Ramos (cell line): ENCODE measurements at regions not wholly inside any gene's neighbourhood (a gene's known extent, or its start where the extent isn't known, plus 50 kb on each side); places are given as distances from the start of the nearest gene placed in this dataset.
"Not testable (repeated sequence)": the region's sequence is repeated elsewhere in the genome, so short reads cannot be mapped to it uniquely, and the experiment has no call there.

Experiments used
- in situ Hi-C: fragments of 300-500 bp; cut with MboI; formaldehyde crosslinking; loops from one replicate; pipeline ENCODE4 v1.14.3; 2022; ENCODE audit warnings: low sequenced_read_pairs; ENCODE audit not compliant: unreplicated experiment

DNA sequence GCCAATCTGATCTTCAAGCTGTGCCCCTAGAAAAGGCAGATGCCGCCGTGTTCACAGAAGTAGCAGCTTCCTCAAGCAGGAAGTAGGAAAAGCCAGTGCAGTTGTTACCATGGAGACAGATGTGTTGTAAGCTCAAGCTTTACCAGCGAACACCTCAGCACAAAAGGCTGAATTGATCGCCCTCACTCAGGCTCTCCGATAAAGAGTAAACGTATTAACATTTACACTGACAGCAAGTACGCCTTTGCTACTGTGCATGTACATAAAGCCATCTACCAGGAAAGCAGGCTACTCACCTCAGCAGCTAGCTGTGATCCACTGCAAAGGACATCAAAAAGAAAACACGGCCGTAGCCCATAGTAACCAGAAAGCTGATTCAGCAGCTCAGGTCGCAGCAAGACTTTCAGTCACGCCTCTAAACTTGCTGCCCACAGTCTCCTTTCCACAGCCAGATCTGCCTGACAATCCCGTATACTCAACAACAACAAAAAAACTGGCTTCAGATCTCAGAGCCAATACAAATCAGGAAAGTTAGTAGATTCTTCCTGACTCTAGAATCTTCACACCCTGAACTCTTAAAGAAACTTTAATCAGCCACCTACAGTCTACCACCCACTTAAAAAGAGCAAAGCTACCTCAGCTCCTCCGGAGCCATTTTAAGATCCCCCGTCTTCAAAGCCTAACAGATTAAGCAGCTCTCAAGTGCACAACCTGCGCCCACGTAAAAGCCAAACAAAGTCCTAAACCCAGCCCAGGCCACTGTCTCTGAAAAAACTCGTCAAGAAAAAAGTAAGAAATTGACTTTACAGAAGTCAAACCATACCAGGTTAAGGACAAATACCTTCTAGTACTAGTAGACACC lies 160.0 kb downstream of the DEFB131A start:
- in situ Hi-C loops = not testable (repeated sequence)

DNA sequence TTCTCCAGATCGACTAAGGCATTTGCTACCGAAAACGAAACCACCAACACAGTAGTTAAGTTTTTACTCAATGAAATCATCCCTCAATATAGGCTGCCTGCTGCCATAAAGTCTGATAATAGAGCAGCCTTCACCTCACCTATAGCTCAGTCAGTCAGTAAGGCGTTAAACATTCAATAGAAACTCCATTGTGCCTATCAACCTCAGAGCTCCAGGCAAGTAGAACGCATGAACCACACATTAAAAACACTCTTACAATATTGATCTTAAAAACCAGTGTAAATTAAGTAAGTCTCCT lies 160.6 kb downstream of the DEFB131A start:
- in situ Hi-C loops = not testable (repeated sequence)

DNA sequence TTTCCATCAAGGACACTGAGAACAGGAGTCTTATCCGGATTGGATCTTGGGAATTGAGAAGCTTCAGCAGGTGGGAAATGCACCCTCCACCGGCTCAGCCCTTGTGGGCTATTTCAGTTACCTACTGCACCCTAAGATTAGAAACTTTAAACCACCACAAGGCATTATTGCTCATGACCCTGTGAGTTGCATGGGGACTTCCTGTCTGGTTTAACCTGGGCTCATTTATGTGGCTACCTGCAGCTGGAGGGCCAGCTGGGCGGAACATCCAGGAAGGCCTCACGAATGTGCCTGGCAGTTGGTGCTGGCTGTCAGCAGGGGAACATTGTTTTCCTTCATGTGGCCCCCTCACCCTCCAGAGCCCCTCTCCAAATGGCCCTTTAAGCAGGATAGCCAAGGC lies 164.1 kb downstream of the DEFB131A start:
- in situ Hi-C loops = no loop called here

DNA sequence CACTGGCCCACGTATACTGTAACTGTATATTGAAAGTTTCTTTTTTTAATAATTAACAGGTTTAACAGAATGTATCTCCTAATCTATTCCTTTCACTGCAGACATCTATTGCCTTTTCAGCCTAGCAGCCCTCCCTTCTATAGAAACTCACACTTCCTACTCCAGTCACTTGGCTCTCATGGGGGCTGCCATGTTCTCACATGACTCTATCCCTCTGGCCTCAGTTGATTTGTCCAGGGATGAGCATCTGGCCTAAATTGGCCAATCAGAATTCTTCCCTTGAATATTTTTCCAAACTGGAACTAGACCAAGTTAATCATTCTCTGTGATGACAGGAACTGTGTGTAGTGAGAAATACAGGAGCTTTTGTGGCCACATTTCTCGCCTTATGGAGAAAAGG lies 166.1 kb downstream of the DEFB131A start:
- in situ Hi-C loops = not testable (repeated sequence)

DNA sequence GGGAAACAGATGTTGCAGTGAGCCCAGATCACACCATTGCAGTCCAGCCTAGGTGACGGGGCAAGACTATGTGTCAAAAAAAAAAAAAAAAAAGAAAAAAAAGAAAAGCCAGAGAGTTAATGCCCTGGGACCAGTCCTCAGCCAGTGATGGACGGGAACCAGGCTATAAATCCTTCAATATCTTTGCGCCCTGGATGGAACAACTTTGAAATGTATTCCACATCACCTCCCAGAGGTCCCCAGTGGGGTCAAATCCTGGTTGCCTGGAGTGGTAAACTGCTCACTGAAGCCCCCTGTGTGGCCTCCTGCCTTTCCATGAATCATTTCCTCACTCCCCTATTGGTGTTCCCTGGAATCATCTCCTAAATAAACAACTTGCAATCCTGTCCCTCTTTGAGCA lies 166.9 kb downstream of the DEFB131A start:
- in situ Hi-C loops = no loop called here

DNA sequence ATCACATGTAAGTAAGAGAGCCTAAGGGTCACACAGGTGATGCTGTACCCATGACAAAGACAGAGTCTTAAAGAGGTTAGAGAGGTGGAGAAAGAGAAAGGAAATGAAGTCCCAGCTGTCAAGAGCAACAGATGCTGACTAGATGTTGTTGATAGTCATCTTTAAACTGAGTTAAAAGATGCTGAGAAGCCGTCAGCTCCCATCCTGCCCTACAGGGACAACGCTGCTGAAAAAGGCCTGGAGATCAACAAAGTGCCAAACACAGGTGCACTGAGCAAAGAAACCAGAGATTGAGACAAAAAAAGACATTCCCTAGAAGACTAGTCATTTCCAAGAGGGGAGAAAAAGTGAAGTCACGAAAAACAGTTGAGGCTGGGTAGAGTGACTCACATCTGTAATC lies 145.0 kb upstream of the DRD5 start:
- in situ Hi-C loops = not testable (repeated sequence)

DNA sequence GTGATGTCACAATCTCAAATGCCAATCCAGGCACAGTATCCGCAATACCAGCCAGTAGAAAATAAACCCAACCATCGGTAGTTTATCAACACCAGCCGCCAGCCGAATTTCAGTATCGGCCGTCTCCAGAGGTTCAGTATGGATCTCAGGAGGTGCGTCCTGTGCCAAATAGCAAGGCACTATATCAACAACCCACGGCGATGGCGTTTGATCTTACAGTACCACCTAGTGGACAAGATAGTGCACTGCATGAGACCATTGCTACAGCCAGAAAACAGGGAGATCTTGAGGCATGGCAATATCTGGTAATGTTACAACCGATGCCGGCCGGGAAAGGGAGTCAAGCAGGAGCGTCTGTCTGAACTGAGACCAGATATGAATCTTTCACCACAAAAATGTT lies 121.8 kb upstream of the DRD5 start:
- in situ Hi-C loops = not testable (repeated sequence)

DNA sequence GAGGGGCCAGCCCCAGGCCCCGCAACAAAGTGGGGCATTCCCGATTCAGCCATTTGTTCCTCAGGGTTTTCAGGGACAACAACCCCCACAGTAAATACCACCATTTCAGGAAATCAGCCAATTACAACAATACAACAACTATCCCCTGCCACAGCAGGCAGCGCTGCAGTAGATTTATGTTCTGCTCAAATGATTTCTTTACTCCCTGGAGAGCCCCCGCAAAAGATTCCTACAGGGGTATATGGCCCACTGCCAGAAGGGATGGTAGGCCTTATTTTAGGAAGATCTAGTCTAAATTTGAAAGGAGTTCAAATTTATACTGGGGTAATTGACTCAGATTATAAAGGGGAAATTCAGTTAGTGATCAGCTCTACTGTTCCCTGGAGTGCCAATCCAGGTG lies 120.5 kb upstream of the DRD5 start:
- in situ Hi-C loops = not testable (repeated sequence)

DNA sequence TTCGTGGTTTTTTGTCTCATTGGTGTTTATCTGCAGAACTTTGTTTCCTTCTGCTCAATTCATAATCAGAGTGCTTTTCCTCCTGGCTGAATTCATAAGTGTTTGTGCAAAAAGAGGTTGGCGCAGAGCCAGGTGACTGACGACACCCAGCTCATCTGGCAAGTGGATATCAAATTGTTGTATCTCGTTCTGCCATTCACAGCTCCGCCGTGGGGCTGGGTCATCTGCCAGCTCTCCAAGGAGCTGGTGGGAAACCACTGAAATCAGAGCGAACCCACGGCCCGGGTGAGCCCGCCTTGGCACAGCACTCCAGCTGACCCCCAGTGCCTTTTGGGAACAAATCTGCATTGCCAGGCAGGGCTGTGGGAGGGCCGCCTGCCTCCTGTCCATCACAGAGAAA lies 110.7 kb upstream of the DRD5 start:
- in situ Hi-C loops = not testable (repeated sequence)

DNA sequence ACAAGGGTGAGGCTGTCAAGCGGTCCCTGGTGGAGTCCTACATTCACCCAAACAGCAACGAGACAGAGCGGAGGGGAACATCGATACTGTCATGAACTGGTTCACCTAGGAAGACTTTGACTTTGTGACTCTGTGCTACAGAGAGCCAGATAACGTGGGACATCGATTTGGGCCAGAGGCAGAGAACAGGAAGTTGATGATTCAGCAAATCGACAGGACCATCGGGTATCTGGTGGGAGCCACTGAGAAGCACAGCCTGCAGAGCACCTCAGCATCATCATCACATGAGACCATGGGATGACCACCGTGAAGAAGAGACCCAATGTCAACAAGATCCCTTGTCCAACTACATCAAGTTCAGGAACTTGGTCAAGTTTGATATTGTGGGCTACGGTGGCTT lies 104.1 kb upstream of the DRD5 start:
- in situ Hi-C loops = not testable (repeated sequence)

DNA sequence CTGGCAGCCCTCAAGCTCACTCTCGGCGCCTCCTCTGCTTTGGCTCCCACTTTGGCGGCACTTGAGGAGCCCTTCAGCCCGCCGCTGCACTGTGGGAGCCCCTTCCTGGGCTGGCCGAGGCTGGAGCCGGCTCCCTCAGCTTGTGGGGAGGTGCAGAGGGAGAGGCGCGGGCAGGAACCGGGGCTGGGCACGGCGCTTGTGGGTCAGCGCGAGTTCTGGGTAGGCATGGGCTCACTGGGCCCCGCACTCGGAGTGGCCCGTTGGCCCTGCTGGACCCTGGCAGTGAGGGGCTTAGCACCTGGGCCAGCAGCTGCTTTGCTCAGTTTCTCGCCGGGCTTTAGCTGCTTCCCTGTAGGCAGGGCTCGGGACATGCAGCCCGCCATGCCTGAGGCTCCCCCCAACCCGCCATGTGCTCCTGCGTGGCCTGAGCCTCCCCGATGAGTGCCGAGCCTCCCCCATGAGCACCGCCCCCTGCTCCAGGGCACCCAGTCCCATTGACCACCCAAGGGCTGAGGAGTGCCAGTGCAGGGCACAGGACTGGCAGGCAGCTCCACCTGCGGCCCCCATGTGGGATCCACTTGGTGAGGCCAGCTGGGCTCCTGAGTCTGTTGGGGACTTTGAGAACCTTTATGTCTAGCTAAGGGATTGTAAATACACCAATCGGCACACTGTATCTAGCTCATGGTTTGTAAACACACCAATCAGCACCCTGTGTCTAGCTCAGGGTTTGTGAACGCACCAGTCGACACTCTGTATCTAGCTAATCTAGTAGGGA lies 101.5 kb upstream of the DRD5 start:
- in situ Hi-C loops = no loop called here

DNA sequence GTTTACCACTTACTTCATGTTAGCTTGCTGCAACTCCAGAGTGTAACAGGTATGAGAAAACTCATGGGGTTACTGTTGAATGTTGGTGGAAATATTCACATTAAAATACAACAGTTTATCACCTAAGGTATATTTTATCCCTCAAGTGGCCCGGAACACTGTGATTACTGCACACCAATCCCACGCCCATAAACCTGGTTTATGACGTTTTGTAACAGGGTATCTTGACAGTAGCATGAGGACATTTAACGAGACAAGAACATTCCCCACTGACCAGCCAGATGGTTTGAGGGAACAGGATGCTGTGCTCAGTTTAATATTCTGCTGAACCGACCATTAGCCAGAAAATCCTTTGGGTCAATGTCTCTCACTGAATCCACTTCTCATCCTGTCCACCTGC lies 98.3 kb upstream of the DRD5 start:
- in situ Hi-C loops = not testable (repeated sequence)

DNA sequence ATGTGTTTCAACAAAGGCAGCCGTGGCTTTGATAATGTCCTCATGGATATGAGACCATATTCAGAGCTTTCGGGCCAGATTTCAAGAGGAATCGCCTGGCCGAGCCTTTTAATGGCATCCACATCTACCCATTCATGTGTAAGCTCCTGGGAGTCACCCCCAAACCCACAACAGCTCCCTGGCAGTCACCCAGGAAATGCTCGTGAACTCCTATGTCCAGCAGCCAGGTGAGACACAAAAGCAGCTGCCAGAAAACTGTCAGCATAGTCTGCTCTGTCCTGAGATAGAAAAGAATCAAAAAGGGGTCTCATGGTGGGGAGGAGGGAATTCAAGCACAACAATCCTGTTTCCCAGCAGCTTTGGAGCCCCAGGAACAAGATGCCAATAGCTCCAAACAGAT lies 96.4 kb upstream of the DRD5 start:
- in situ Hi-C loops = not testable (repeated sequence)

DNA sequence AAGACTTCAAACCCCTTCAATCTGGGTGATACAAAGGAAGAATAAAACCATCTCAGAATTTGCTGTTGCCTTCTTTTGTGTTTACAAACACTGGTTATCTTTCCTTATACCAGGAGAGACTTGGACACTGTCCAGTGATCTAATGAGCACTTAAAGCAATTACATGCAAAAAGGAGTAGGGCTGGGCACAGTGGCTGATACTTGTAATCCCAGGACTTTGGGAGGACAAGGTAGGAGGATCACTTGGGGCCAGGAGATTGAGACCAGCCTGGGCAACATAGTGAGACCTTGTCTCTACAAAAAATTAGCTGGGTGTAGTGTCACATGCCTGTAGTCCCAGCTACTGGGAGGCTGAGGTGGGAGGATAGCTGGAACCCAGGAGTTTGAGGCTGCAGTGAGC lies 95.7 kb upstream of the DRD5 start:
- in situ Hi-C loops = no loop called here

DNA sequence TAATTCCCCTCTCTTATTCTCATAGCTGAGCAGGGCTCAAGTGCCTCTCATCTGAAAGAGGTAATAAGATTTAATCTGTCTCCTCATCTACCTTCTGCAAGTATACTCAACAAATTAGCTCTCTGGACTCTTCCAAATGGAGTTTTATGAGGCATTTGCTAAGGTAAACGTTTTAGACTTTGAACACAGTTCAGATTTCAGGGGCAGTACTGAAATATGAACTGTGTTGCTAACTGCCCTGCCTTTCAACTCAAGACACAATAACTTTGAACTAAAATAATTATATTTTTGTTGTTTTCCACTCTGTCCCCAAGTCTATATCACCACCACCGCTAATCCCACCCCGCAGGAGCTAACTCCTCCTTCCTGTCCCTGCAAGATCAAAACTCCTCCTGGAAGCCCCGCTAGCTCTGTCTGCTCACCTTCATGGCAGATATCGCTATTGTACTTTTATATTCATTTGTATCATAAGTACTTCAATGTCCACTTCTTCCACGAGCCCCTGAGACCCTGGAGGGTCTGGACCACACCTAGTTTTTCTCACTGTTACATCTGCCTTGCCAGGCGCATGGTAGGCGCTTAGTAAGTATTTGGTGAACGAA lies 90.7 kb upstream of the DRD5 start:
- in situ Hi-C loops = not testable (repeated sequence)

DNA sequence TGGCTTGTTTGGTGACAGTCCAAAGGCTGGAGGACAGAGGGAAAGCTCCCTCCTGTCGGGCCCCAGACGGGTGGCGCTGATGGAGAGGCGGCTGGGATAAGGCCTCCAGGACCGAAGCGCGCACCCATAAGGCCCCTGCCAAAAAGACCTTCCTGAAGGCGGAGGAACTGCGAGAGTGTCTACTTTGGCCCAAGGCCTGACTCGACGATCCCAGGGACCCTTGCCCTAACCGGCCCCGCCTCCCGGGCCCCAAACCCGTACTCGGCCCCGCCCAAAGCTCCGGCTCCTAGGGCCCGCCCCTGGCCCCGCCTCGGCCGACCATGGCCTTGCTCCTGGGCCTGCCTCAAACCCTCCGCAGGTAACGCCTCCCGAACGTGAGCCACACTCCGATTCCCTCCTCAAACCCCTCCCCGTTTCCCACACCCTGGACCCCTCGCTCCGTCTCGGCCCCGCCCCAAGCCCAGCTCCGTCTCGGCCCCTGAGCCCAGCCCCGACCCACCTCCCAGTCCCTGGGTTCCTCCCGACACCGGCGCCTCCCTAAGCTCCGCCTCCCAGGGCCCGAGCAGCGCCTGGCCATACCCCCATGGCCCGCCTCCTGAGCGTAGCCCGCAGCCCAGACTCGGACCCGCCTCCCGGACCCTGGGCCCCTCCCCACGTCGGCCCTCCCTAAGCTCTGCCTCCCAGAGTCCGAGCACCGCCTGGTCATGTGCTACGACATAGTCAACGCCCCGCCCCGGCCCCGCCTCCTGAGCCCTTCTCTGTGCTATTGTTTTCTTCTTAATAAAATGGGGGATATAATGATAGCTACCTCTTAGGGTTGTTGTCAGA lies 90.0 kb upstream of the DRD5 start:
- in situ Hi-C loops = no loop called here

DNA sequence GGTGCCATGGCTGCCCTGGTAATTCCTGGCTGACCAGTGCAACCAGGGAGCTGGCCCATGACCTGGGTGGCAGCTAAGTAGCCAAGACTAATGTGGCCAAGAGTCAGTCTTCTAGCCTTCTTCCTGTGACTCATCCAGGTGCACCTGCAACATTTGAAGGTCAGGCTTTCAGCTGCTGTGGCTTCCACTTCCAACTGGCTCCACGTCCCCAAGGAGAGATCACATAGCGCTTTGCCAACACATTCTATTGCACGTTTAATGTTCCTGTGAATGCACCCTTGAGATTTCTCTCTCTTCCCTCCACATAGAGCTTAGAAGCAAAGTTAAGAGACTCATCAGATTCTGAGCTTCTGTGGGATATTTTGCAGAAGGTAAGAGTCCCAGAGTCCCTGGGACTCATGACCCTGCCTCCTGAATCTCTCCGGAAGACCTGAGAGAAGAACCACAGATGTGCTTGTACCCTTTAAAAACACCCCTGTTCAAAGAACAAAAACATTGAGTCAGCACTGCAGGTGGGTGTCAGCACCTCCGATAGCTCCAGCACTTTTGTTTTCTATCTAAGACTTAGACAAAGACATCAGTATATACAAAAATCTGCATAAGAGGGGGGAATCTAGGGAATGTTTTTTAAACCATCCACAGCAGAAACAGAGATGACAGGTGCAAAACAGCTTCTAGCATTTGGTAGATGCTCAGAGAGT lies 88.5 kb upstream of the DRD5 start:
- in situ Hi-C loops = not testable (repeated sequence)

DNA sequence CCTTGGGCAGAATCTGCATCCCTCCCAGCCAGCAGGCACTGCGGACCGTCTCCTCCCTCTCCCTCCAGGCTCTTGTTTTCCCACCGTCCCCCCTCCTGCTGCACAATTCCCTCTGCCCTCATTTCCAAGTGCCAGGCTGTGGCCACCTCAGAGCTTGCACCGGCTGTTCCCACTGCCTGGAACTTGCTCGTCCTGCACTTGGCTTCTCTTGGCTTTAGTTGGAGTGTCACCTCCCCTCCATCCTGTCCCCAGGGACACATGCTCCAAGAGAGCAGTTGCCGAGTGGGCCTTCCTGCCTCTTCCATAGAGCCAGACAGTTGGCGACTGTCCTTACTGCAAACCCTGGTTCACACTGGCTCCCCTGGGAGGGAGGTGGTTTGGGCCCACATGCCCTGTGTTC lies 87.0 kb upstream of the DRD5 start:
- in situ Hi-C loops = not testable (repeated sequence)

DNA sequence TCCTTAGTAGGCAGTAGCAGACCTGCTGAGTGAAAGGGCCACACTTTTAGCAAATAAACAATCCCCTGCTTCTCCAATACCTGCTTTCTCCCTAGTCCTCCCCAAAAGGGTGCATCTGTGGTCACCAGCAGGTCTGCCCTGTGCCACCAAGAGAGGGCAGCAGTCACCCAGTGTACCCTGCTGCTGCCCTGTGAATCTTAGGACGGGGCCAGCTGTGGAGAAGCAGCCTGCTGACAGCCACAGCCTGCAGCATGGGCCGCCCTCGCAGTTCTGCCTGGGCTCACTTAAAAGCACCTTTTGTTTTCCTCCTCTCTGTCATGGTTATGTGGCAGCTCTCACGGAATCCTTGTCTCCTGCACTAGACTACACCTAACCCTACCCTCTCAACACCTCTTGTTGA lies 85.4 kb upstream of the DRD5 start:
- in situ Hi-C loops = not testable (repeated sequence)

DNA sequence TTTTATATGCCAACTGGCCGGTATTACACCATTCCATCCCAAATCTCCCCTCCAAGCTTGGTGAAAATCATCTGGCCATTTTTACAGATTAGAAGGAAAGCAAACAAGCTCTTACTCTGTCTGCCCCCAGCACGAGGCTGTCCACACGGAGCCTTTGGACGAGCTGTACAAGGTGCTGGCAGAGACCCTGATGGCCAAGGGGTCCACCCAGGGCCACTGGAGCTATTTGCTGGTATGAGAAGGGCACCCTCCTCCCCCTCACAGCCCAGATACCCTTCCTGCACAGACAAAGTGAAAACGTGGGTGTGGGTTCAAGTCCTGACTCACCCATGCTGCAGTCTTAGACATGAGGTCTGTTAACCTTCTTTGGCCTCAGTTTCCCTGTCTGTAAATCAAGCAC lies 84.9 kb upstream of the DRD5 start:
- in situ Hi-C loops = not testable (repeated sequence)
